SK-N-SH (cell line): ENCODE measurements at regions not wholly inside any gene's neighbourhood (a gene's known extent, or its start where the extent isn't known, plus 50 kb on each side); places are given as distances from the start of the nearest gene placed in this dataset.

ENCODE experiments used
- CTCF ChIA-PET: fragments of 300-600, 350-600 bp; formaldehyde crosslinking; extraction: SDS; loops from one replicate; lab custom pipeline; 2021; lab: Yijun Ruan, JAX
- POLR2A ChIA-PET: fragments of 350-600 bp; sonication (Branson Sonifier 250); formaldehyde crosslinking; extraction: SDS; loops from one replicate; lab custom pipeline; 2020; ENCODE audit warnings: antibody characterized with exemption, inconsistent platforms; lab: Yijun Ruan, JAX
- DNase-seq: peaks from one replicate; pipeline ENCODE4 v3.0.0; 2012
- H2AFZ ChIP-seq: fragments of 200-600 bp; sonication (generic); 2 replicates; pipeline ENCODE4 v1.8.1; 2016; ENCODE audit warnings: antibody characterized with exemption, mild to moderate bottlenecking, low read depth
- H3F3A ChIP-seq: fragments of 200-600 bp; sonication (generic); replicated peaks from 2 replicates; pipeline ENCODE3; 2016; ENCODE audit warnings: antibody characterized with exemption, mild to moderate bottlenecking; ENCODE audit not compliant: insufficient read depth
- H3K27ac ChIP-seq, 2 experiments: fragments of 200-500 bp in 1 of 2; fragments of 200-600 bp in 1 of 2; sonication (Bioruptor generic) in 1 of 2; sonication (generic), shearing (Covaris generic) in 1 of 2; 2 replicates each; pipeline versions ENCODE4 v1.5.1 to v1.6.1; 2014 to 2016; ENCODE audit warnings: low read depth in 2 of 2, inconsistent platforms in 1 of 2, low read length in 1 of 2, mild to moderate bottlenecking in 1 of 2, mixed read lengths in 1 of 2
- H3K27me3 ChIP-seq: fragments of 200-600 bp; sonication (generic), shearing (Covaris generic); 2 replicates; pipeline ENCODE4 v1.6.1; 2016; ENCODE audit warnings: mixed run types; ENCODE audit not compliant: insufficient read depth
- H3K36me3 ChIP-seq, 2 experiments: fragments of 200-500 bp in 1 of 2; fragments of 200-600 bp in 1 of 2; sonication (Bioruptor generic) in 1 of 2; sonication (generic) in 1 of 2; replicated peaks in 1 of 2; 2 replicates each; pipeline versions ENCODE3 to v1.5.1; 2014 to 2016; ENCODE audit warnings: low read length in 1 of 2, mild to moderate bottlenecking in 1 of 2; ENCODE audit not compliant: insufficient read depth in 2 of 2, control insufficient read depth in 1 of 2
- H3K4me1 ChIP-seq, 2 experiments: fragments of 200-500 bp in 1 of 2; fragments of 200-600 bp in 1 of 2; sonication (Bioruptor generic) in 1 of 2; sonication (generic), shearing (Covaris generic) in 1 of 2; 2 replicates each; pipeline versions ENCODE4 v1.5.1 to v1.6.1; 2014 to 2016; ENCODE audit warnings: low read depth in 1 of 2, low read length in 1 of 2, mixed run types in 1 of 2; ENCODE audit not compliant: insufficient read depth in 2 of 2, control insufficient read depth in 1 of 2
- H3K4me2 ChIP-seq: fragments of 200-600 bp; sonication (generic), shearing (Covaris generic); 2 replicates; pipeline ENCODE4 v1.6.1; 2017; ENCODE audit warnings: mixed run types
- H3K4me3 ChIP-seq, 2 experiments: fragments of 200-500 bp in 1 of 2; fragments of 200-600 bp in 1 of 2; sonication (Bioruptor generic) in 1 of 2; sonication (generic), shearing (Covaris generic) in 1 of 2; 2 replicates each; pipeline versions ENCODE4 v1.5.1 to v1.8.1; 2014 to 2016; ENCODE audit warnings: low read depth in 2 of 2, inconsistent platforms in 1 of 2, low read length in 1 of 2, mild to moderate bottlenecking in 1 of 2, mixed read lengths in 1 of 2, moderate library complexity in 1 of 2
- H3K79me2 ChIP-seq: fragments of 200-600 bp; sonication (generic); 2 replicates; pipeline ENCODE4 v1.8.1; 2017; ENCODE audit warnings: mild to moderate bottlenecking; ENCODE audit not compliant: insufficient read depth
- H3K9ac ChIP-seq: fragments of 200-600 bp; sonication (generic); 2 replicates; pipeline ENCODE4 v1.6.1; 2017; ENCODE audit warnings: mixed run types
- H3K9me2 ChIP-seq: fragments of 200-600 bp; sonication (generic); 2 replicates; pipeline ENCODE4 v1.6.1; 2017; ENCODE audit warnings: mixed run types
- H3K9me3 ChIP-seq: fragments of 200-600 bp; sonication (generic); 2 replicates; pipeline ENCODE4 v1.6.1; 2017; ENCODE audit warnings: mixed run types, mild to moderate bottlenecking, moderate library complexity
- H4K20me1 ChIP-seq: fragments of 200-600 bp; sonication (generic); 2 replicates; pipeline ENCODE4 v1.6.1; 2017; ENCODE audit warnings: mild to moderate bottlenecking, mixed run types; ENCODE audit not compliant: insufficient read depth
- CTCF ChIP-seq: fragments of 200-600 bp; sonication (generic); IDR thresholded peaks from 2 replicates; pipeline ENCODE4 v1.6.1; 2017; ENCODE audit warnings: antibody characterized with exemption, mild to moderate bottlenecking, moderate library complexity
- ELF1 ChIP-seq: IDR thresholded peaks from 2 replicates; pipeline ENCODE4 v1.4.0; 2012
- EP300 ChIP-seq, 2 experiments: IDR thresholded peaks; 2 replicates each; pipeline versions ENCODE4 v1.4.0 to v1.6.1; 2012; ENCODE audit warnings: borderline replicate concordance in 1 of 2, low read depth in 1 of 2, low read length in 1 of 2
- EZH2phosphoT487 ChIP-seq: fragments of 200-600 bp; sonication (generic); IDR thresholded peaks from 2 replicates; pipeline ENCODE4 v1.6.1; 2017; ENCODE audit warnings: low read depth, mixed run types, mild to moderate bottlenecking, antibody characterized with exemption, moderate library complexity, borderline replicate concordance
- JUND ChIP-seq: IDR thresholded peaks from 2 replicates; pipeline ENCODE4 v1.4.0; 2012
- MEF2A ChIP-seq: IDR thresholded peaks from 2 replicates; pipeline ENCODE4 v1.4.0; 2012; ENCODE audit warnings: low read depth, borderline replicate concordance
- MXI1 ChIP-seq: IDR thresholded peaks from 2 replicates; pipeline ENCODE4 v1.6.1; 2012; ENCODE audit warnings: mild to moderate bottlenecking, low read depth, low read length, improper control_type of control experiment
- POLR2AphosphoS5 ChIP-seq: IDR thresholded peaks from 2 replicates; pipeline ENCODE4 v1.6.1; 2012; ENCODE audit warnings: low read depth, low read length
- RAD21 ChIP-seq: IDR thresholded peaks from 2 replicates; pipeline ENCODE4 v1.6.1; 2012; ENCODE audit warnings: mild to moderate bottlenecking, low read length
- REST ChIP-seq: IDR thresholded peaks from 2 replicates; pipeline ENCODE4 v1.6.1; 2012; ENCODE audit warnings: mild to moderate bottlenecking, low read depth, low read length, moderate library complexity
- RXRA ChIP-seq: IDR thresholded peaks from 2 replicates; pipeline ENCODE4 v1.4.0; 2012; ENCODE audit warnings: low read depth, mild to moderate bottlenecking, borderline replicate concordance
- SIN3A ChIP-seq: IDR thresholded peaks from 2 replicates; pipeline ENCODE4 v1.6.1; 2012; ENCODE audit warnings: low read depth, mild to moderate bottlenecking, low read length, moderate library complexity, borderline replicate concordance
- SMC3 ChIP-seq: IDR thresholded peaks from 2 replicates; pipeline ENCODE4 v1.6.1; 2012; ENCODE audit warnings: low read depth, low read length, improper control_type of control experiment
- WGBS: methylation state at CpG from one replicate; pipeline ENCODE4 v1.1.6; 2017; ENCODE audit warnings: low lambda C conversion rate; 5-methylcytosine and 5-hydroxymethylcytosine counted together
- TF ChIP-seq, protein P1 (sequence below): fragments of 150-350 bp; IDR thresholded peaks from 2 replicates; pipeline ENCODE4 v1.6.1; 2017; ENCODE audit warnings: antibody characterized with exemption, low read length, low read depth, borderline replicate concordance

DNA sequence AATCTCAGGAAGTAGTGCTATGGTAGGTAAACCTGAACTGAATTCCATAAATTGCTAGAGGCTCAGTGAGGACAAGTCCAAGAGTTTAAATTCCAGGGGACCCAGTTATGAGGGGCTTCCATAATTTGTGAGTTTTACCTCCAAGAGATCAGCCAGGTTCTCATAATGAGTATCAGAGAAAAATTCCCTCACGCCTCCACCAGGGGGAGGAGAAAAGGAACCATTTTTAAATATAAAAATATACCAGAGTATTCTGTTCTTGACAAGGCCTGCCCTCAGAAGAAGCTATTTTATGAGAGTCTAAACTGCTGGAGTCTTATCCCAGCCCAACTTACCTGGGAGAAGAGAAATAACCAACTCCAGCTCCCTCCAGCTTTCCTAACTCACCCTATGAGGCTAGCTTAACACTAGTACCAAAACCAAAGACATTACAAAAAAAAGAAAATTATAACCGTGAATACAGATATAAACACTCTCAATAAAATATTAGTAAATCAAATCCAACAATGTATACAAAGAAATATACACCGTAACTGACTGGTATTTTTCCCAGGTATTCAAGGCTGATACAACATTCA, 158.7 kb downstream of the TFAP2A start:
- H3K4me3 ChIP-seq, result no peak overlapping the region
- no peaks in the 10 kb centered on the region for H4K20me1 ChIP-seq
- no peak overlapping the region for H2AFZ ChIP-seq
- peak; percentile 7 for DNase-seq
- ChIA-PET CTCF (interaction anchor here (0.6 to 2.2 kb wide), 8 partner anchors 16 to 179 kb away, joined by 3 to 14 read pairs (median 4); no protein-coding TSS in a partner anchor), POLR2A (no interaction called here)
- H3K4me2 ChIP-seq, result no peak overlapping the region
- no peaks in the 10 kb centered on the region for H3K36me3 ChIP-seq
- WGBS, result 4% methylated on average over 3 of the region's 3 CpGs
- H3K79me2 ChIP-seq, result no peaks in the 10 kb centered on the region
- no peaks in the 10 kb centered on the region for H3K4me1 ChIP-seq
- H3K27me3 ChIP-seq, result no peaks in the 10 kb centered on the region
- H3K27ac ChIP-seq, result no peak overlapping the region
- no peak for TF ChIP-seq MEF2A
- TF ChIP-seq MXI1, result no peak
- peak; percentile 35 for TF ChIP-seq SMC3
- no peak for TF ChIP-seq EZH2phosphoT487
- TF ChIP-seq RAD21, result peak; percentile 31; the same call in 1 of the 2 replicates
- peak; percentile 68 for TF ChIP-seq CTCF
- no peaks in the 10 kb centered on the region for H3K9me3 ChIP-seq
- no peaks in the 10 kb centered on the region for H3F3A ChIP-seq
- H3K9ac ChIP-seq, result no peak overlapping the region
- H3K9me2 ChIP-seq, result no peaks in the 10 kb centered on the region

DNA sequence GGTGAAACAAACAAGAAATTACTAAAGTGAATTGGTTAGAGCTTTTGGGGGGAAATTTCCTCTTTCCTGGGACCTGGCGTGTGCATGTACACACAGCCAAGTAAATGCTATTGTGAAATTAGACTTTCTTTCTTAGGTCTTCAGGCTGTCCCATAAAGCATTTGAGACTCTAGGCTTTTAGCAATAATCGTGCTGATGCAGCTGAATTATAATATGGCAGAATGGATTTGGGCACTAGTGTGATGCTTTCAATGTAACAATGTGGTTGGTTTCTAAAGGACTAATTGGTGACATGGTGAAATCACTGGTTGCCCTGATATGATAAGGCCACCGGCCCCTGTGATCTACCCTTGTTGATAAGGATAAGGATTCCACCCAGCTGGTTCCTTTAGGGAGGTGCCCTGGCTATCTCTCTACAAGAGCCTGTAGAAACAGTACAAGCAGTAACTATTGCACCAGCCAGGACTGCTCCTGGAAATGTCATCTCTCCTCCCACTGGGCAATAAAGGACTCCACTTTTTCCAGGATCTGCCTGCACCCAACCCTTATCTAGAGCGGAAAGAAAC, 164.1 kb downstream of the TFAP2A start:
- POLR2A ChIA-PET, result no interaction called here

More for the DNA sequence above, 164.1 kb downstream of the TFAP2A start:
- Histone ChIP-seq H2AFZ (no peak overlapping the region), H3F3A (no peaks in the 10 kb centered on the region), H3K4me1 (no peaks in the 10 kb centered on the region), H3K27me3 (no peaks in the 10 kb centered on the region), H3K36me3 (no peaks in the 10 kb centered on the region), H3K9ac (no peak overlapping the region), H3K27ac (no peak overlapping the region), H3K9me2 (no peaks in the 10 kb centered on the region), H3K4me3 (no peak overlapping the region), H3K4me2 (no peak overlapping the region), H4K20me1 (no peaks in the 10 kb centered on the region), H3K9me3 (no peaks in the 10 kb centered on the region), H3K79me2 (no peaks in the 10 kb centered on the region)
- TF ChIP-seq EP300 (IDR thresholded peaks at IDR 0.05; ENCODE audit: borderline replicate concordance in 1 of 2, low read depth in 1 of 2, low read length in 1 of 2) (no peak), REST (no peak), SIN3A (no peak), JUND (no peak), MXI1 (no peak), RXRA (no peak), RAD21 (no peak), MEF2A (no peak), ELF1 (no peak), EZH2phosphoT487 (no peak), POLR2AphosphoS5 (no peak)
- TF ChIP-seq, protein P1, sequence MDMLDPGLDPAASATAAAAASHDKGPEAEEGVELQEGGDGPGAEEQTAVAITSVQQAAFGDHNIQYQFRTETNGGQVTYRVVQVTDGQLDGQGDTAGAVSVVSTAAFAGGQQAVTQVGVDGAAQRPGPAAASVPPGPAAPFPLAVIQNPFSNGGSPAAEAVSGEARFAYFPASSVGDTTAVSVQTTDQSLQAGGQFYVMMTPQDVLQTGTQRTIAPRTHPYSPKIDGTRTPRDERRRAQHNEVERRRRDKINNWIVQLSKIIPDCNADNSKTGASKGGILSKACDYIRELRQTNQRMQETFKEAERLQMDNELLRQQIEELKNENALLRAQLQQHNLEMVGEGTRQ, result no peak
- WGBS, result 6% methylated on average over 4 of the region's 4 CpGs
- DNase-seq, result no peak
- CTCF ChIA-PET, result no interaction called here
